OCI-LY3 (cell line): ENCODE measurements at regions not wholly inside any gene's neighbourhood (a gene's known extent, or its start where the extent isn't known, plus 50 kb on each side); places are given as distances from the start of the nearest gene placed in this dataset.

Experiments
- H2AFZ ChIP-seq: fragments of 200-600, 300-600 bp; shearing (Covaris generic); 2 replicates; pipeline ENCODE4 v1.6.0; 2014; ENCODE audit warnings: antibody characterized with exemption, low read depth, low read length
- H3K27ac ChIP-seq: fragments of 200-600, 300-600 bp; sonication (generic); 2 replicates; pipeline ENCODE4 v1.5.1; 2014; ENCODE audit warnings: mild to moderate bottlenecking, low read length, moderate library complexity, mixed read lengths
- H3K27me3 ChIP-seq: fragments of 200-600, 300-600 bp; sonication (generic); 2 replicates; pipeline ENCODE4 v1.6.1; 2014; ENCODE audit warnings: low read depth, low read length, mixed read lengths
- H3K36me3 ChIP-seq: fragments of 200-600, 300-600 bp; sonication (generic); replicated peaks from 2 replicates; pipeline ENCODE3; 2014; ENCODE audit warnings: low read depth, low read length, mixed read lengths
- H3K4me1 ChIP-seq: fragments of 300-600, 200-600 bp; sonication (generic); 2 replicates; pipeline ENCODE4 v1.6.1; 2014; ENCODE audit warnings: low read length, mixed read lengths
- H3K4me2 ChIP-seq: fragments of 200-600, 300-600 bp; sonication (generic); 2 replicates; pipeline ENCODE4 v1.6.1; 2014; ENCODE audit warnings: low read length, mixed read lengths
- H3K4me3 ChIP-seq: fragments of 300-600, 200-600 bp; sonication (generic); 2 replicates; pipeline ENCODE4 v1.5.1; 2014; ENCODE audit warnings: antibody characterized with exemption, mild to moderate bottlenecking, low read length, moderate library complexity
- H3K79me2 ChIP-seq: fragments of 300-600, 200-600 bp; shearing (Covaris generic); 2 replicates; pipeline ENCODE4 v1.6.1; 2014; ENCODE audit warnings: mild to moderate bottlenecking, low read length, mixed read lengths
- H3K9ac ChIP-seq: fragments of 300-600, 200-600 bp; shearing (Covaris generic); 2 replicates; pipeline ENCODE4 v1.6.0; 2014; ENCODE audit warnings: mild to moderate bottlenecking, low read length, moderate library complexity
- H3K9me3 ChIP-seq: fragments of 200-600, 300-600 bp; shearing (Covaris generic); 2 replicates; pipeline ENCODE4 v1.6.1; 2014; ENCODE audit warnings: low read length, mixed read lengths; ENCODE audit not compliant: insufficient read depth
- H4K20me1 ChIP-seq: fragments of 200-600, 300-600 bp; sonication (generic); 2 replicates; pipeline ENCODE4 v1.6.1; 2016; ENCODE audit warnings: low read length, mixed read lengths; ENCODE audit not compliant: insufficient read depth
- EZH2phosphoT487 ChIP-seq: fragments of 200-600 bp; shearing (Covaris generic); IDR thresholded peaks from 2 replicates; pipeline ENCODE4 v1.6.1; 2018; ENCODE audit warnings: antibody characterized with exemption, mixed run types, low read depth
- TF ChIP-seq, protein P1 (sequence below): fragments of 200-600, 300-600 bp; sonication (generic); IDR thresholded peaks from 2 replicates; pipeline ENCODE4 v1.5.1; 2014; ENCODE audit warnings: antibody characterized with exemption, low read length, low read depth

DNA sequence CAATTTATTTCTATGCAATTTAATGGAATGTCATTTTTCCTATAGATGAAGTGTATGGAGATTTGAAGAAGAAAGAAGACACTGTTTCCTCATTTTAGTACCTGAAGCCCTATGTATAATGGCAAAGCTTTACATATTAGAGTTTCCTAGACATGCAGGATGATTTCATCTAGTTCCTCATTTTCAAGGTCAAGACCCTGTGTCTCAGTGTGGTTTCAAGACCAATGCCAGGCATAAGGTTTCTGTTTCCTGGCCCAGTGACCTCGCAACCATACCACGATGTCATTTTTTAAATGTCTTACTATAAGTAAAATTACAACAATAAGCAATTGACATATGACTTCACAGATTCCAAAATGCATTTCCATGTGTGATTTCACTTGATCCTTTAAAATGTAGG, 336.5 kb upstream of the PRKCQ start:
- H3K4me1 ChIP-seq: peaks cover 22% of the 10 kb centered on the region
- H3K4me2 ChIP-seq: peak overlapping the region; percentile 46
- H3K9me3 ChIP-seq: no peaks in the 10 kb centered on the region
- peaks cover 30% of the 10 kb centered on the region for H3K27me3 ChIP-seq
- H3K4me3 ChIP-seq: no peak overlapping the region
- no peaks in the 10 kb centered on the region for H3K36me3 ChIP-seq
- no peak for TF ChIP-seq EZH2phosphoT487
- TF ChIP-seq, protein P1, sequence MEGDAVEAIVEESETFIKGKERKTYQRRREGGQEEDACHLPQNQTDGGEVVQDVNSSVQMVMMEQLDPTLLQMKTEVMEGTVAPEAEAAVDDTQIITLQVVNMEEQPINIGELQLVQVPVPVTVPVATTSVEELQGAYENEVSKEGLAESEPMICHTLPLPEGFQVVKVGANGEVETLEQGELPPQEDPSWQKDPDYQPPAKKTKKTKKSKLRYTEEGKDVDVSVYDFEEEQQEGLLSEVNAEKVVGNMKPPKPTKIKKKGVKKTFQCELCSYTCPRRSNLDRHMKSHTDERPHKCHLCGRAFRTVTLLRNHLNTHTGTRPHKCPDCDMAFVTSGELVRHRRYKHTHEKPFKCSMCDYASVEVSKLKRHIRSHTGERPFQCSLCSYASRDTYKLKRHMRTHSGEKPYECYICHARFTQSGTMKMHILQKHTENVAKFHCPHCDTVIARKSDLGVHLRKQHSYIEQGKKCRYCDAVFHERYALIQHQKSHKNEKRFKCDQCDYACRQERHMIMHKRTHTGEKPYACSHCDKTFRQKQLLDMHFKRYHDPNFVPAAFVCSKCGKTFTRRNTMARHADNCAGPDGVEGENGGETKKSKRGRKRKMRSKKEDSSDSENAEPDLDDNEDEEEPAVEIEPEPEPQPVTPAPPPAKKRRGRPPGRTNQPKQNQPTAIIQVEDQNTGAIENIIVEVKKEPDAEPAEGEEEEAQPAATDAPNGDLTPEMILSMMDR: no peak
- no peaks in the 10 kb centered on the region for H4K20me1 ChIP-seq
- H3K9ac ChIP-seq: no peak overlapping the region
- H2AFZ ChIP-seq: no peak overlapping the region
- no peaks in the 10 kb centered on the region for H3K79me2 ChIP-seq
- no peak overlapping the region for H3K27ac ChIP-seq

DNA sequence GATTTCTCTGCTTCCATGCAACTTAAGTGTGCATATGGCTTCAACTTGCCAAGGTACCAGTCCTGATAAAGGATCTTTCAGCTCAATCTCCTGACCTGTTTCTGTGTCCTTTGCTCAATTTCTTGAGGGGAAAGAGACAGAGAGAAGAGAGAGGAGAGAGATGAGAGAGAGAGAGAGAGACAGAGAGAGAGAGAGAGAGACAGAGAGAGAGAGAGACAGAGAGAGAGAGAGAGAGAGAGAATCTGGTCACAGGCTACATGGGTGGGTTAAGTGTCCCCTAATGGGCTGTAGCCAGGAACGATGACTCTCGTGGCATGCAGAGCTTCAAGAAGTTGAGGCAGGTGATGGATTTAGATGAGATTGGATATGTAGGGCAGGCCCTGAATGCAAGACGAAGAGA, 335.2 kb upstream of the PRKCQ start:
- H3K79me2 ChIP-seq: no peaks in the 10 kb centered on the region
- no peak overlapping the region for H3K27ac ChIP-seq
- no peak overlapping the region for H2AFZ ChIP-seq
- H3K4me1 ChIP-seq: peaks cover 22% of the 10 kb centered on the region
- H3K4me2 ChIP-seq: no peak overlapping the region
- no peak overlapping the region for H3K9ac ChIP-seq
- H4K20me1 ChIP-seq: no peaks in the 10 kb centered on the region
- H3K36me3 ChIP-seq: no peaks in the 10 kb centered on the region
- no peak for TF ChIP-seq EZH2phosphoT487
- TF ChIP-seq, protein P1: no peak
- peaks cover 30% of the 10 kb centered on the region for H3K27me3 ChIP-seq
- H3K4me3 ChIP-seq: no peak overlapping the region
- H3K9me3 ChIP-seq: no peaks in the 10 kb centered on the region

DNA sequence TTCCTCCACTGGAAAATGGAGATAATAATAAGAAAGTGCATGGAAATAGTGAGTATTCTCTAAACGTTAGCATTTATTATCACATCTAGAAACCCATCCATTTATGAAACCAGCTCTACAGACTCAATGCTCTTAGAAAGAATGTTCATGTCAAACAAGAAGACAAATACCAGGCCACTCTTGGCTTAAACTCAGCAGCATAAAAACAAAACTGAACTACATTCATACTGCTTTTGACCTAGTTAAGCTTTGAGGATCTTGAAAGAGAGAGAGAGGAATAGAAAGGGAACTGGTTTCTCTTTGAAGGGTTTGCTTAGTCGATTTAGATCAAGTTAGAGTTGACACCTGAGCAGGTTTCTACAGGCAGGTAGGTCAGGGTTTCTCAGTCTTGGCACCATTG, 332.9 kb upstream of the PRKCQ start:
- no peak overlapping the region for H2AFZ ChIP-seq
- H3K27ac ChIP-seq: no peak overlapping the region
- TF ChIP-seq EZH2phosphoT487: no peak
- TF ChIP-seq, protein P1: no peak
- H3K4me2 ChIP-seq: no peak overlapping the region
- H3K79me2 ChIP-seq: no peaks in the 10 kb centered on the region
- no peaks in the 10 kb centered on the region for H3K9me3 ChIP-seq
- no peaks in the 10 kb centered on the region for H3K36me3 ChIP-seq
- H3K4me3 ChIP-seq: no peak overlapping the region
- H4K20me1 ChIP-seq: no peaks in the 10 kb centered on the region
- peaks cover 20% of the 10 kb centered on the region for H3K4me1 ChIP-seq
- H3K9ac ChIP-seq: no peak overlapping the region
- peaks cover 30% of the 10 kb centered on the region for H3K27me3 ChIP-seq

DNA sequence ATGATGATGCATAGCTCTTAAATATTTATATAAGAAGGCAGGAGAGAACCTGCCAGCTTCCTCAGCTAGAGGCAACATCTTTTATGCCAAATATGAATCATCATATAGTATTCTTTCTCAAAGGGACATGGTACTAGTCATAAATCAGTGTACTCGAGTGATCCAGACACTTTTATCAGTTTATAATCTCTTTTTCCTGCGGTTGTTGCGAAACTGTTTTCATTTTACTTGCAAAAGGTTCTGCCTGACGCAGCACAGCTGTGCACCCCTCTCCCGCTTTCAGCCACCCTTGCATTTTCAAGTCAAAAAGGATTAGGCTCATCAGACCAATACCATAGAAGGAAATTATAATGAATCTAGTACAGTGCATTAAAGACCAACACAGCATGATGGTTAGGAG, 332.3 kb upstream of the PRKCQ start:
- Histone ChIP-seq H3K4me1 (peaks cover 20% of the 10 kb centered on the region), H3K27ac (no peak overlapping the region), H3K79me2 (no peaks in the 10 kb centered on the region), H3K9me3 (no peaks in the 10 kb centered on the region), H3K4me2 (no peak overlapping the region), H3K9ac (no peak overlapping the region), H2AFZ (no peak overlapping the region), H3K27me3 (peaks cover 25% of the 10 kb centered on the region), H4K20me1 (no peaks in the 10 kb centered on the region), H3K4me3 (no peak overlapping the region), H3K36me3 (no peaks in the 10 kb centered on the region)
- TF ChIP-seq, protein P1: no peak
- no peak for TF ChIP-seq EZH2phosphoT487
